ENCODE measurements at regions not wholly inside any gene's neighbourhood (a gene's known extent, or its start where the extent isn't known, plus 50 kb on each side); places are given as distances from the start of the nearest gene placed in this dataset.

GRCh38 chr18:71942433-71942832 lies 601.7 kb downstream of the CBLN2 start:
- TF ChIP-seq GATA3 (IDR thresholded peaks at IDR 0.05; ENCODE audit: borderline replicate concordance) = no peak
- TF ChIP-seq RNF2 (IDR thresholded peaks at IDR 0.05; ENCODE audit: borderline replicate concordance, low read depth) = no peak
- no peak for TF ChIP-seq CTCF (IDR thresholded peaks at IDR 0.05)
- no peak for TF ChIP-seq SREBF2 (IDR thresholded peaks at IDR 0.05)
- TF ChIP-seq ZSCAN20 (CRISPR knock-in tag; IDR thresholded peaks at IDR 0.05) = no peak
- no peak for TF ChIP-seq POLR2A (IDR thresholded peaks at IDR 0.05; ENCODE audit: low read length)
- no peak for TF ChIP-seq ELK1 (IDR thresholded peaks at IDR 0.05; ENCODE audit: low read depth, low read length)
- TF ChIP-seq REST (IDR thresholded peaks at IDR 0.05) = no peak
- no peak for TF ChIP-seq HOXB5 (CRISPR knock-in tag; IDR thresholded peaks at IDR 0.05)
